ENCODE measurements at regions not wholly inside any gene's neighbourhood (a gene's known extent, or its start where the extent isn't known, plus 50 kb on each side); places are given as distances from the start of the nearest gene placed in this dataset.

DNA sequence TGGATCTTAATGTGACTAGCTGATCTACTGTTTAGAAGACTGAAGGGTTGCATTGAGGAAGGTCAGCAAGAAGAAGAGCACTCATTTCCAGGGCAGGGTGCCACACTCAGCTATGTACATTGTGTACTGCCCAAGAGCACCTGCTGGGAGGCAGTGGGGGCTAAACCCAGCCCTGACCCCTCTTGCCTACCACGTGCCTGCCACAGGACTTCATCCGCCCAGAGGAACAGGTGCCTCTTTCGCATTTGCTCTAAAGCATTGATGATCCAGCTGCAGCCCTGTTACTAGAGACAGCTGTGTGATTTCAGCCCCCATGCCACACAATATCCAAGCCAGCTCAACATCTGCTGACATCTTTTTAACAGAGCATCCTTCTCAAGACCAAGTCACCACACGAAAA lies 341.8 kb downstream of the LMX1A start:
- Histone ChIP-seq H3K9ac (no peak overlapping the region), H3K27me3 (ENCODE audit: insufficient read depth) (no peaks in the 10 kb centered on the region), H3K9me2 (no peaks in the 10 kb centered on the region), H2AFZ (ENCODE audit: low read depth) (no peak overlapping the region), H3K4me1 (ENCODE audit: control insufficient read depth in 1 of 2, insufficient read depth in 2 of 2, low read depth in 1 of 2, low read length in 1 of 2) (no peaks in the 10 kb centered on the region), H3K79me2 (ENCODE audit: insufficient read depth) (no peaks in the 10 kb centered on the region), H4K20me1 (ENCODE audit: insufficient read depth) (no peaks in the 10 kb centered on the region), H3K4me2 (no peak overlapping the region), H3K9me3 (no peaks in the 10 kb centered on the region), H3K36me3 (replicated peaks in 1 of 2; ENCODE audit: control insufficient read depth in 1 of 2, insufficient read depth in 2 of 2, low read length in 1 of 2) (no peaks in the 10 kb centered on the region), H3F3A (replicated peaks; ENCODE audit: insufficient read depth) (no peaks in the 10 kb centered on the region), H3K27ac (ENCODE audit: low read depth in 2 of 2, low read length in 1 of 2) (no peak overlapping the region), H3K4me3 (ENCODE audit: low read depth in 2 of 2, low read length in 1 of 2) (no peak overlapping the region)
- CTCF ChIA-PET: interaction anchor here (0.6 to 1.0 kb wide), 2 partner anchors 58 to 1543 kb away, joined by 3 read pairs; no protein-coding TSS in a partner anchor
- TF ChIP-seq, protein P1, sequence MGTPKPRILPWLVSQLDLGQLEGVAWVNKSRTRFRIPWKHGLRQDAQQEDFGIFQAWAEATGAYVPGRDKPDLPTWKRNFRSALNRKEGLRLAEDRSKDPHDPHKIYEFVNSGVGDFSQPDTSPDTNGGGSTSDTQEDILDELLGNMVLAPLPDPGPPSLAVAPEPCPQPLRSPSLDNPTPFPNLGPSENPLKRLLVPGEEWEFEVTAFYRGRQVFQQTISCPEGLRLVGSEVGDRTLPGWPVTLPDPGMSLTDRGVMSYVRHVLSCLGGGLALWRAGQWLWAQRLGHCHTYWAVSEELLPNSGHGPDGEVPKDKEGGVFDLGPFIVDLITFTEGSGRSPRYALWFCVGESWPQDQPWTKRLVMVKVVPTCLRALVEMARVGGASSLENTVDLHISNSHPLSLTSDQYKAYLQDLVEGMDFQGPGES (IDR thresholded peaks at IDR 0.05; ENCODE audit: low read depth, low read length): no peak
- TF ChIP-seq, protein P2, sequence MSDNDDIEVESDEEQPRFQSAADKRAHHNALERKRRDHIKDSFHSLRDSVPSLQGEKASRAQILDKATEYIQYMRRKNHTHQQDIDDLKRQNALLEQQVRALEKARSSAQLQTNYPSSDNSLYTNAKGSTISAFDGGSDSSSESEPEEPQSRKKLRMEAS (IDR thresholded peaks at IDR 0.05; ENCODE audit: low read depth): no peak
- TF ChIP-seq JUND (IDR thresholded peaks at IDR 0.05) (no peak), POLR2AphosphoS5 (IDR thresholded peaks at IDR 0.05; ENCODE audit: low read depth, low read length) (no peak), MXI1 (IDR thresholded peaks at IDR 0.05; ENCODE audit: low read depth, low read length) (no peak), FOXJ3 (CRISPR knock-in tag; IDR thresholded peaks at IDR 0.05) (no peak), RCOR1 (IDR thresholded peaks at IDR 0.05; ENCODE audit: low read length) (no peak)
- POLR2A ChIA-PET: no interaction called here
- WGBS (ENCODE audit: low lambda C conversion rate): 3% methylated on average over 1 of the region's 4 CpGs
- no peak for DNase-seq

DNA sequence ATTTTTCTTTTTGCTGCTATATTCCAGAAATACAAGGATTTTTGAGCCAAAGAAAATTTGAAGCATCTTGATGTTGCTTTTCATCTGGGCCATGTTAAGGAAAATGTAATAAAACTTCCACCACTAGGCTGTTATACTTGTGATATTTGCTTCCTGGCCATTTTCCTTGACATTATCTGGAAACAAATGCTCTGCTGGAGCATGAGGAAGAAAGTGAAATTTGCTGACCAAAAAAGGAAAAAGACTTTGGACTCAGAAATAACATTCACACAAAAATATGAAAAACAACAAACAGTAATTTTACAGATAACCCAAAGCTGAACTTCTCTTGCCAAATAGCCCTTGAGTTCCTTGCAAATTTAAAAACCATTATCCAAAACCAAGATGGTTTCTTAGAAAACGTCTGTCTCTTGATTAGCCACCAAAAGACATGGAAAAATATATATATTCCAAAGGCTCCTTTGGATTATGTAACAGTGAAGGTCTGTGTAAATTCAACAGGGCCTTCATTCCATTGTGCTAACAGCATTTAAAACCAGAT lies 344.5 kb downstream of the LMX1A start:
- no peaks in the 10 kb centered on the region for H3K9me3 ChIP-seq
- H3K9ac ChIP-seq: no peak overlapping the region
- TF ChIP-seq EZH2phosphoT487 (IDR thresholded peaks at IDR 0.05; ENCODE audit: borderline replicate concordance, low read depth): no peak
- TF ChIP-seq EP300 (IDR thresholded peaks at IDR 0.05; ENCODE audit: borderline replicate concordance in 1 of 2, low read depth in 1 of 2, low read length in 1 of 2): no peak
- TF ChIP-seq, protein P3, sequence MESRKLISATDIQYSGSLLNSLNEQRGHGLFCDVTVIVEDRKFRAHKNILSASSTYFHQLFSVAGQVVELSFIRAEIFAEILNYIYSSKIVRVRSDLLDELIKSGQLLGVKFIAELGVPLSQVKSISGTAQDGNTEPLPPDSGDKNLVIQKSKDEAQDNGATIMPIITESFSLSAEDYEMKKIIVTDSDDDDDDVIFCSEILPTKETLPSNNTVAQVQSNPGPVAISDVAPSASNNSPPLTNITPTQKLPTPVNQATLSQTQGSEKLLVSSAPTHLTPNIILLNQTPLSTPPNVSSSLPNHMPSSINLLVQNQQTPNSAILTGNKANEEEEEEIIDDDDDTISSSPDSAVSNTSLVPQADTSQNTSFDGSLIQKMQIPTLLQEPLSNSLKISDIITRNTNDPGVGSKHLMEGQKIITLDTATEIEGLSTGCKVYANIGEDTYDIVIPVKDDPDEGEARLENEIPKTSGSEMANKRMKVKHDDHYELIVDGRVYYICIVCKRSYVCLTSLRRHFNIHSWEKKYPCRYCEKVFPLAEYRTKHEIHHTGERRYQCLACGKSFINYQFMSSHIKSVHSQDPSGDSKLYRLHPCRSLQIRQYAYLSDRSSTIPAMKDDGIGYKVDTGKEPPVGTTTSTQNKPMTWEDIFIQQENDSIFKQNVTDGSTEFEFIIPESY (IDR thresholded peaks at IDR 0.05; ENCODE audit: borderline replicate concordance, low read depth): no peak
- no peak for TF ChIP-seq TCF12 (IDR thresholded peaks at IDR 0.05)
- no peak for TF ChIP-seq RCOR1 (IDR thresholded peaks at IDR 0.05; ENCODE audit: low read length)
- no peak for TF ChIP-seq GABPA (IDR thresholded peaks at IDR 0.05; ENCODE audit: low read depth)
- no peak for TF ChIP-seq JUND (IDR thresholded peaks at IDR 0.05)
- TF ChIP-seq, protein P4, sequence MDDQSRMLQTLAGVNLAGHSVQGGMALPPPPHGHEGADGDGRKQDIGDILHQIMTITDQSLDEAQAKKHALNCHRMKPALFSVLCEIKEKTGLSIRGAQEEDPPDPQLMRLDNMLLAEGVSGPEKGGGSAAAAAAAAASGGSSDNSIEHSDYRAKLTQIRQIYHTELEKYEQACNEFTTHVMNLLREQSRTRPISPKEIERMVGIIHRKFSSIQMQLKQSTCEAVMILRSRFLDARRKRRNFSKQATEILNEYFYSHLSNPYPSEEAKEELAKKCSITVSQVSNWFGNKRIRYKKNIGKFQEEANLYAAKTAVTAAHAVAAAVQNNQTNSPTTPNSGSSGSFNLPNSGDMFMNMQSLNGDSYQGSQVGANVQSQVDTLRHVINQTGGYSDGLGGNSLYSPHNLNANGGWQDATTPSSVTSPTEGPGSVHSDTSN (IDR thresholded peaks at IDR 0.05): no peak
- TF ChIP-seq FOSL2 (IDR thresholded peaks at IDR 0.05; ENCODE audit: borderline replicate concordance, low read depth): no peak
- TF ChIP-seq GATA2 (CRISPR knock-in tag; IDR thresholded peaks at IDR 0.05): no peak
- no peak for TF ChIP-seq CHD2 (IDR thresholded peaks at IDR 0.05; ENCODE audit: low read length, partially characterized antibody)
- H3K9me2 ChIP-seq: no peaks in the 10 kb centered on the region
- H3K27me3 ChIP-seq (ENCODE audit: insufficient read depth): no peaks in the 10 kb centered on the region
- H3K79me2 ChIP-seq (ENCODE audit: insufficient read depth): no peaks in the 10 kb centered on the region
- H4K20me1 ChIP-seq (ENCODE audit: insufficient read depth): no peaks in the 10 kb centered on the region
- H2AFZ ChIP-seq (ENCODE audit: low read depth): no peak overlapping the region
- H3K4me3 ChIP-seq (ENCODE audit: low read depth in 2 of 2, low read length in 1 of 2): no peak overlapping the region
- H3F3A ChIP-seq (replicated peaks; ENCODE audit: insufficient read depth): no peaks in the 10 kb centered on the region
- WGBS (ENCODE audit: low lambda C conversion rate): 0% methylated on average over 1 of the region's 1 CpG
- H3K36me3 ChIP-seq (replicated peaks in 1 of 2; ENCODE audit: control insufficient read depth in 1 of 2, insufficient read depth in 2 of 2, low read length in 1 of 2): no peaks in the 10 kb centered on the region
- no peak for DNase-seq
- no peaks in the 10 kb centered on the region for H3K4me1 ChIP-seq (ENCODE audit: control insufficient read depth in 1 of 2, insufficient read depth in 2 of 2, low read depth in 1 of 2, low read length in 1 of 2)
- no peak overlapping the region for H3K4me2 ChIP-seq
- ChIA-PET CTCF (no interaction called here), POLR2A (no interaction called here)
- no peak overlapping the region for H3K27ac ChIP-seq (ENCODE audit: low read depth in 2 of 2, low read length in 1 of 2)
